ENCODE measurements at regions not wholly inside any gene's neighbourhood (a gene's known extent, or its start where the extent isn't known, plus 50 kb on each side); places are given as distances from the start of the nearest gene placed in this dataset.
"Not testable (repeated sequence)": the region's sequence is repeated elsewhere in the genome, so short reads cannot be mapped to it uniquely, and the experiment has no call there.

- H3K36me3 Mint-ChIP-seq (ENCODE audit: low read depth), result no peaks in the 10 kb centered on the region
- peaks cover 11% of the 10 kb centered on the region for H3K9me3 Mint-ChIP-seq
- DNase-seq, result no peak
- H3K27me3 Mint-ChIP-seq (ENCODE audit: insufficient read depth), result peaks cover 2% of the 10 kb centered on the region; the same call in 1 of the 2 replicates
- TF ChIP-seq CTCF (IDR thresholded peaks at IDR 0.05), result no peak
- H3K4me1 Mint-ChIP-seq (ENCODE audit: low read depth), result no peaks in the 10 kb centered on the region
- no peak overlapping the region for H3K27ac Mint-ChIP-seq
- H3K4me3 Mint-ChIP-seq, result no peak overlapping the region
Measured at GRCh38 chr16:63415014-63415413, 1378.8 kb upstream of the CDH8 start.

- no peak for DNase-seq
- Mint-ChIP-seq H3K9me3 (peaks cover 14% of the 10 kb centered on the region), H3K27me3 (ENCODE audit: insufficient read depth) (peaks cover 2% of the 10 kb centered on the region; the same call in 1 of the 2 replicates), H3K27ac (no peak overlapping the region), H3K4me3 (no peak overlapping the region), H3K36me3 (ENCODE audit: low read depth) (no peaks in the 10 kb centered on the region), H3K4me1 (ENCODE audit: low read depth) (no peaks in the 10 kb centered on the region)
- TF ChIP-seq CTCF (IDR thresholded peaks at IDR 0.05), result no peak
Measured at GRCh38 chr16:63410594-63410993, 1374.4 kb upstream of the CDH8 start.

- Mint-ChIP-seq H3K27me3 (ENCODE audit: insufficient read depth) (no peaks in the 10 kb centered on the region; the same call in 1 of the 2 replicates), H3K36me3 (ENCODE audit: low read depth) (no peaks in the 10 kb centered on the region), H3K4me1 (ENCODE audit: low read depth) (no peaks in the 10 kb centered on the region), H3K27ac (no peak overlapping the region), H3K9me3 (peaks cover 11% of the 10 kb centered on the region; the same call in 1 of the 2 replicates), H3K4me3 (no peak overlapping the region)
- no peak for DNase-seq
- no peak for TF ChIP-seq CTCF (IDR thresholded peaks at IDR 0.05)
Measured at GRCh38 chr16:63403792-63404191, 1367.6 kb upstream of the CDH8 start.

- not testable (repeated sequence) for H3K27ac Mint-ChIP-seq; H3K4me3 Mint-ChIP-seq; H3K27me3 Mint-ChIP-seq (ENCODE audit: insufficient read depth); DNase-seq; H3K36me3 Mint-ChIP-seq (ENCODE audit: low read depth); H3K9me3 Mint-ChIP-seq; H3K4me1 Mint-ChIP-seq (ENCODE audit: low read depth)
Measured at GRCh38 chr16:63388277-63388676, 1352.0 kb upstream of the CDH8 start.

- no peak for TF ChIP-seq CTCF (IDR thresholded peaks at IDR 0.05)
- Mint-ChIP-seq H3K9me3 (no peaks in the 10 kb centered on the region), H3K36me3 (ENCODE audit: low read depth) (no peaks in the 10 kb centered on the region), H3K4me3 (no peak overlapping the region), H3K4me1 (ENCODE audit: low read depth) (no peaks in the 10 kb centered on the region), H3K27me3 (ENCODE audit: insufficient read depth) (no peaks in the 10 kb centered on the region; the same call in 1 of the 2 replicates), H3K27ac (no peak overlapping the region)
- no peak for DNase-seq
Measured at GRCh38 chr16:63385714-63386432, 1349.6 kb upstream of the CDH8 start.

GRCh38 chr16:63373744-63374143 lies 1337.5 kb upstream of the CDH8 start:
- H3K4me1 Mint-ChIP-seq (ENCODE audit: low read depth), result no peaks in the 10 kb centered on the region
- no peaks in the 10 kb centered on the region for H3K27me3 Mint-ChIP-seq (ENCODE audit: insufficient read depth)
- no peaks in the 10 kb centered on the region for H3K36me3 Mint-ChIP-seq (ENCODE audit: low read depth)
- H3K9me3 Mint-ChIP-seq, result peaks cover 8% of the 10 kb centered on the region; the same call in 1 of the 2 replicates
- no peak overlapping the region for H3K27ac Mint-ChIP-seq
- no peak overlapping the region for H3K4me3 Mint-ChIP-seq
- DNase-seq, result no peak
- TF ChIP-seq CTCF (IDR thresholded peaks at IDR 0.05), result no peak

All from HFFc6 (cell line).